ENCODE measurements at regions not wholly inside any gene's neighbourhood (a gene's known extent, or its start where the extent isn't known, plus 50 kb on each side); places are given as distances from the start of the nearest gene placed in this dataset.

DNA sequence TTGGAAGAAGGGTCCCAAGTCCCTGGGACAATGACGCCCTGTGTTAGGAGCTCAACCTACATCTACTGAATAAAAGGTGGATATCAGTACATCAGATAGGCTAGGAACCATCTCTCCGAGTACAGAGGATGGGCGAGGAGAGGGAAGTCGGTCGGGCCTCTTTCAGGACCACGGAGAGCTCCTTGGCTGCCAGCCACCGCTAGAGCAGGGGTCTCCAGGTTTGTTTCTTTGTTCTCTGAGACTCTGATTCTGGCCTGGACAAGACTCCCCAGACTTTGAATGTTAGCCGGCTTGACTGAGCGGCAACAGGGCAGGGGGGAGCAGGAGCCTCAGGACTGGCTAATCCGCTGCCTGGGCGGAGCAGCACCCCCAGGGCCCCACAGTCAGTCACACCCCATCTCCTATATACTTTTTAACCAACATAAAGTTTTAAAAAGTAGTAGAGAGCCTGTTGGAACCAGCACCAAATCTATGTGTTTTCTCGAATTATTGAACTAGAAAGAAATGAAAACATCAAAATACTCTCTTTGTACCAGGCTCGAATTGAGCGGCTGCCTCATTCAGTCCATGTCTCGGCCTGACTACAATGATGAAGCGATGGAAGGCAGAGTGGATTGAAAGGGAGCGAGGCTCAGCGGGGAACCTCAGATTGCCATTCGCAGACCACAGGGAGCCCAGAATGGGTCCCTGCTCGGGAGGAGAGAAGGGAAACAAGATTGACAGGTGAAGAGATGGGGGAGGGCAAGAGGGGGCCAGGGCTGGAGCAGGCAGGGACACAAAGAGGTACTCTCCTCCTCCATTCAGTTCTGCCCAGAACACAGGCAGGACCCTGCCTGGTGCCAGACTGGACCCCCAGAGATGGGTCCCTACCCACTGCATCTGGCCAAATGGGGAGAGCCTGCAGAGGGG, 131.6 kb downstream of the TPRA1 start:
- WGBS (ENCODE audit: missing lambda C conversion rate), result 49% methylated on average over 20 of the region's 20 CpGs
- ChIA-PET POLR2A (no interaction called here), CTCF (no interaction called here)
- DNase-seq (ENCODE audit: low read depth in 1 of 2, low spot score in 1 of 2) (no peak), ATAC-seq (no peak), FAIRE-seq (no peak)
- Histone ChIP-seq H3K4me1 (no peaks in the 10 kb centered on the region), H3K4me3 (no peak overlapping the region), H3K9me3 (no peaks in the 10 kb centered on the region), H3K4me2 (no peak overlapping the region), H3K27ac (no peak overlapping the region)
- TF ChIP-seq REST (IDR thresholded peaks at IDR 0.05) (peak; percentile 86), POLR2A (IDR thresholded peaks at IDR 0.05; ENCODE audit: low read length) (no peak)

GRCh38 chr3:127457546-127458145, 132.9 kb downstream of the TPRA1 start:
- POLR2A ChIA-PET, result no interaction called here
- no peak for TF ChIP-seq CHD4 (IDR thresholded peaks at IDR 0.05; ENCODE audit: borderline replicate concordance)
- Histone ChIP-seq H3K4me1 (no peaks in the 10 kb centered on the region), H3K27ac (no peak overlapping the region), H3K4me3 (no peak overlapping the region), H3K4me2 (no peak overlapping the region), H3K9me3 (no peaks in the 10 kb centered on the region)
- ATAC-seq (no peak), FAIRE-seq (no peak), DNase-seq (ENCODE audit: low read depth in 1 of 2, low spot score in 1 of 2) (no peak)
- CTCF ChIA-PET, result interaction anchor here (1.0 to 2.8 kb wide), 3 partner anchors 16 to 779 kb away, joined by 3 to 18 read pairs (median 4); no protein-coding TSS in a partner anchor
- WGBS (ENCODE audit: missing lambda C conversion rate), result 41% methylated on average over 6 of the region's 6 CpGs

GRCh38 chr3:127457094-127457475, 133.4 kb downstream of the TPRA1 start:
- WGBS (ENCODE audit: missing lambda C conversion rate), result 72% methylated on average over 17 of the region's 27 CpGs
- FAIRE-seq (no peak), ATAC-seq (no peak), DNase-seq (ENCODE audit: low read depth in 1 of 2, low spot score in 1 of 2) (no peak)
- TF ChIP-seq, protein P1, sequence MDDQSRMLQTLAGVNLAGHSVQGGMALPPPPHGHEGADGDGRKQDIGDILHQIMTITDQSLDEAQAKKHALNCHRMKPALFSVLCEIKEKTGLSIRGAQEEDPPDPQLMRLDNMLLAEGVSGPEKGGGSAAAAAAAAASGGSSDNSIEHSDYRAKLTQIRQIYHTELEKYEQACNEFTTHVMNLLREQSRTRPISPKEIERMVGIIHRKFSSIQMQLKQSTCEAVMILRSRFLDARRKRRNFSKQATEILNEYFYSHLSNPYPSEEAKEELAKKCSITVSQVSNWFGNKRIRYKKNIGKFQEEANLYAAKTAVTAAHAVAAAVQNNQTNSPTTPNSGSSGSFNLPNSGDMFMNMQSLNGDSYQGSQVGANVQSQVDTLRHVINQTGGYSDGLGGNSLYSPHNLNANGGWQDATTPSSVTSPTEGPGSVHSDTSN (IDR thresholded peaks at IDR 0.05), result no peak
- TF ChIP-seq TP53 (CRISPR knock-in tag; IDR thresholded peaks at IDR 0.05) (no peak), NFE2L2 (conservative IDR thresholded peaks at IDR 0.05; ENCODE audit: low read length) (no peak), BHLHE40 (IDR thresholded peaks at IDR 0.05; ENCODE audit: low read depth, low read length) (no peak), NPAS2 (CRISPR knock-in tag; IDR thresholded peaks at IDR 0.05; ENCODE audit: borderline replicate concordance) (no peak), MAFK (IDR thresholded peaks at IDR 0.05; ENCODE audit: partially characterized antibody) (no peak), HEYL (CRISPR knock-in tag; IDR thresholded peaks at IDR 0.05) (no peak), FOXS1 (CRISPR knock-in tag; IDR thresholded peaks at IDR 0.05) (no peak), FOSL2 (IDR thresholded peaks at IDR 0.05) (no peak), FOSL2 (CRISPR knock-in tag; IDR thresholded peaks at IDR 0.05) (no peak), HOXB5 (CRISPR knock-in tag; IDR thresholded peaks at IDR 0.05) (no peak), E2F6 (IDR thresholded peaks at IDR 0.05; ENCODE audit: borderline replicate concordance, low read depth) (no peak), CHD4 (IDR thresholded peaks at IDR 0.05; ENCODE audit: borderline replicate concordance) (no peak)
- TF ChIP-seq, protein P2, sequence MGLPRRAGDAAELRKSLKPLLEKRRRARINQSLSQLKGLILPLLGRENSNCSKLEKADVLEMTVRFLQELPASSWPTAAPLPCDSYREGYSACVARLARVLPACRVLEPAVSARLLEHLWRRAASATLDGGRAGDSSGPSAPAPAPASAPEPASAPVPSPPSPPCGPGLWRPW (IDR thresholded peaks at IDR 0.05), result no peak
- TF ChIP-seq, protein P3, sequence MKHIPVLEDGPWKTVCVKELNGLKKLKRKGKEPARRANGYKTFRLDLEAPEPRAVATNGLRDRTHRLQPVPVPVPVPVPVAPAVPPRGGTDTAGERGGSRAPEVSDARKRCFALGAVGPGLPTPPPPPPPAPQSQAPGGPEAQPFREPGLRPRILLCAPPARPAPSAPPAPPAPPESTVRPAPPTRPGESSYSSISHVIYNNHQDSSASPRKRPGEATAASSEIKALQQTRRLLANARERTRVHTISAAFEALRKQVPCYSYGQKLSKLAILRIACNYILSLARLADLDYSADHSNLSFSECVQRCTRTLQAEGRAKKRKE (CRISPR knock-in tag; IDR thresholded peaks at IDR 0.05; ENCODE audit: low read depth), result no peak
- Histone ChIP-seq H3K9me3 (no peaks in the 10 kb centered on the region), H3K4me2 (no peak overlapping the region), H3K4me1 (no peaks in the 10 kb centered on the region), H3K27ac (no peak overlapping the region), H3K4me3 (no peak overlapping the region)
- ChIA-PET POLR2A (no interaction called here), CTCF (interaction anchor here (1.0 to 4.1 kb wide), 5 partner anchors 14 to 934 kb away, joined by 3 to 18 read pairs (median 11); partner anchors contain the start of gene CHST13)
